GM23338 (cell line): ENCODE measurements at regions not wholly inside any gene's neighbourhood (a gene's known extent, or its start where the extent isn't known, plus 50 kb on each side); places are given as distances from the start of the nearest gene placed in this dataset.

ENCODE experiments used
- ATAC-seq: fragments of 200-7000 bp; cut with Tn5 transposase; 3 replicates; pipeline ENCODE4 v1.9.1; 2020
- DNase-seq: peaks from one replicate; pipeline ENCODE4 v3.0.0-alpha.2; 2015; ENCODE audit warnings: low spot score
- H2AFZ ChIP-seq: fragments of 200-600 bp; sonication (generic); 2 replicates; pipeline ENCODE4 v1.8.0; 2016; ENCODE audit warnings: antibody characterized with exemption, mild to moderate bottlenecking, moderate library complexity
- H3F3A ChIP-seq: fragments of 200-600 bp; sonication (generic); replicated peaks from 2 replicates; pipeline ENCODE4 v1.8.0; 2017; ENCODE audit warnings: antibody characterized with exemption, mixed run types, low read depth
- H3K27ac ChIP-seq: fragments of 200-600 bp; sonication (generic); 2 replicates; pipeline ENCODE4 v1.6.1; 2016; ENCODE audit warnings: low read depth
- H3K27me3 ChIP-seq: fragments of 200-600 bp; sonication (generic); 2 replicates; pipeline ENCODE4 v1.8.0; 2016; ENCODE audit warnings: mild to moderate bottlenecking, mixed run types, moderate library complexity; ENCODE audit not compliant: insufficient read depth
- H3K36me3 ChIP-seq: fragments of 200-600 bp; sonication (generic); 2 replicates; pipeline ENCODE4 v1.8.0; 2016; ENCODE audit warnings: mild to moderate bottlenecking; ENCODE audit not compliant: insufficient read depth
- H3K4me1 ChIP-seq: fragments of 200-600 bp; sonication (generic); 2 replicates; pipeline ENCODE4 v1.8.0; 2016; ENCODE audit warnings: mild to moderate bottlenecking, moderate library complexity; ENCODE audit not compliant: insufficient read depth
- H3K4me2 ChIP-seq: fragments of 200-600 bp; sonication (generic); 2 replicates; pipeline ENCODE4 v1.7.1; 2017; ENCODE audit warnings: mixed run types
- H3K4me3 ChIP-seq: fragments of 200-600 bp; sonication (generic); 2 replicates; pipeline ENCODE4 v1.6.1; 2016; ENCODE audit warnings: mixed run types
- H3K79me2 ChIP-seq: fragments of 200-600 bp; sonication (generic); replicated peaks from 2 replicates; pipeline ENCODE4 v1.8.0; 2017; ENCODE audit warnings: mild to moderate bottlenecking; ENCODE audit not compliant: insufficient read depth
- H3K9me2 ChIP-seq: fragments of 200-600 bp; sonication (generic); 2 replicates; pipeline ENCODE4 v1.8.0; 2017; ENCODE audit not compliant: insufficient read depth
- H4K20me1 ChIP-seq: fragments of 200-600 bp; sonication (generic); replicated peaks from 2 replicates; pipeline ENCODE4 v1.8.0; 2017; ENCODE audit warnings: mild to moderate bottlenecking; ENCODE audit not compliant: insufficient read depth
- H3K27ac Mint-ChIP-seq: 2 replicates; pipeline ENCODE4 v1.8.0; 2020; ENCODE audit warnings: inconsistent platforms, mild to moderate bottlenecking, moderate library complexity, mixed read lengths
- H3K27me3 Mint-ChIP-seq: 3 replicates; pipeline ENCODE4 v1.8.0; 2022; ENCODE audit warnings: low read depth, mild to moderate bottlenecking, moderate library complexity, mixed read lengths, inconsistent platforms; ENCODE audit not compliant: insufficient read depth, poor library complexity
- H3K36me3 Mint-ChIP-seq: 3 replicates; pipeline ENCODE4 v1.8.0; 2021; ENCODE audit warnings: low read depth, mild to moderate bottlenecking, inconsistent platforms, moderate library complexity, mixed read lengths
- H3K4me1 Mint-ChIP-seq: 3 replicates; pipeline ENCODE4 v1.8.0; 2020; ENCODE audit warnings: mild to moderate bottlenecking, inconsistent platforms, mixed read lengths
- H3K4me3 Mint-ChIP-seq: 3 replicates; pipeline ENCODE4 v1.8.0; 2021; ENCODE audit warnings: moderate library complexity, mild to moderate bottlenecking, inconsistent platforms, mixed read lengths
- H3K9me3 Mint-ChIP-seq: 3 replicates; pipeline ENCODE4 v1.8.0; 2020; ENCODE audit warnings: moderate library complexity, mild to moderate bottlenecking, inconsistent platforms, mixed read lengths
- CREB1 ChIP-seq: fragments of 250-450 bp; sonication (Bioruptor Pico); IDR thresholded peaks from 2 replicates; pipeline ENCODE4 v1.5.0; 2020; ENCODE audit warnings: low read depth, mild to moderate bottlenecking, moderate library complexity
- CTCF ChIP-seq, 2 experiments: fragments of 200-600 bp in 1 of 2; sonication (generic) in 1 of 2; conservative IDR thresholded peaks; 2 replicates each; pipeline versions ENCODE4 v1.5.1 to v1.6.1; 2016 to 2017; ENCODE audit warnings: antibody characterized with exemption in 2 of 2, low read depth in 2 of 2, mild to moderate bottlenecking in 2 of 2, moderate library complexity in 1 of 2
- EZH2 ChIP-seq: fragments of 200-600 bp; sonication (generic); IDR thresholded peaks from one replicate; pipeline ENCODE4 v1.8.0; 2017; ENCODE audit warnings: antibody characterized with exemption, mild to moderate bottlenecking, low read depth; ENCODE audit not compliant: unreplicated experiment
- EZH2phosphoT487 ChIP-seq: fragments of 200-600 bp; sonication (generic); IDR thresholded peaks from one replicate; pipeline ENCODE4 v1.8.1; 2018; ENCODE audit warnings: antibody characterized with exemption; ENCODE audit not compliant: unreplicated experiment
- NANOG ChIP-seq: IDR thresholded peaks from 2 replicates; pipeline ENCODE4 v1.6.1; 2016; ENCODE audit warnings: antibody characterized with exemption, borderline replicate concordance
- POLR2AphosphoS5 ChIP-seq: IDR thresholded peaks from 2 replicates; pipeline ENCODE4 v1.6.1; 2016; ENCODE audit warnings: antibody characterized with exemption, low read depth
- STAT1 ChIP-seq: IDR thresholded peaks from one replicate; pipeline ENCODE4 v1.6.1; 2016; ENCODE audit warnings: antibody characterized with exemption; ENCODE audit not compliant: unreplicated experiment
- ZNF331 ChIP-seq: fragments of 250-450 bp; sonication (Bioruptor Pico); IDR thresholded peaks from 2 replicates; pipeline ENCODE4 v1.5.0; 2020; ENCODE audit warnings: low read depth, mild to moderate bottlenecking, moderate library complexity
- ZNF462 ChIP-seq: fragments of 250-450 bp; sonication (Bioruptor Pico); IDR thresholded peaks from 2 replicates; pipeline ENCODE4 v1.5.0; 2020; ENCODE audit warnings: mild to moderate bottlenecking, moderate library complexity

GRCh38 chr19:28020619-28021258, 1192.2 kb downstream of the UQCRFS1 start:
- no peaks in the 10 kb centered on the region for H3K27me3 ChIP-seq
- Mint-ChIP-seq H3K27ac (no peak overlapping the region), H3K4me1 (peaks cover 28% of the 10 kb centered on the region), H3K36me3 (no peaks in the 10 kb centered on the region), H3K4me3 (no peak overlapping the region), H3K27me3 (peaks cover 2% of the 10 kb centered on the region), H3K9me3 (peaks cover 6% of the 10 kb centered on the region)
- H3K4me3 ChIP-seq: no peak overlapping the region
- H3F3A ChIP-seq: no peaks in the 10 kb centered on the region
- H3K36me3 ChIP-seq: no peaks in the 10 kb centered on the region
- DNase-seq (peak; percentile 22), ATAC-seq (peak; percentile 47)
- peaks cover 5% of the 10 kb centered on the region; the same call in 1 of the 2 replicates for H3K4me1 ChIP-seq
- TF ChIP-seq EZH2 (no peak), POLR2AphosphoS5 (no peak), NANOG (no peak)
- no peaks in the 10 kb centered on the region for H3K79me2 ChIP-seq
- no peak overlapping the region for H3K4me2 ChIP-seq
- H3K27ac ChIP-seq: no peak overlapping the region
- H3K9me2 ChIP-seq: peaks cover 8% of the 10 kb centered on the region; the same call in 1 of the 2 replicates
- peak overlapping the region; percentile 87 for H2AFZ ChIP-seq
- H4K20me1 ChIP-seq: no peaks in the 10 kb centered on the region

- H3K4me1 Mint-ChIP-seq: peaks cover 28% of the 10 kb centered on the region
- H3K9me3 Mint-ChIP-seq: peaks cover 10% of the 10 kb centered on the region
- Histone ChIP-seq H3K4me1 (peaks cover 5% of the 10 kb centered on the region; the same call in 1 of the 2 replicates), H3F3A (no peaks in the 10 kb centered on the region), H2AFZ (peak overlapping the region; percentile 87; the same call in 1 of the 2 replicates), H3K79me2 (no peaks in the 10 kb centered on the region), H3K4me3 (no peak overlapping the region), H3K9me2 (peaks cover 12% of the 10 kb centered on the region; the same call in 1 of the 2 replicates), H3K27ac (no peak overlapping the region), H4K20me1 (no peaks in the 10 kb centered on the region), H3K36me3 (no peaks in the 10 kb centered on the region), H3K27me3 (no peaks in the 10 kb centered on the region), H3K4me2 (no peak overlapping the region)
- DNase-seq (no peak), ATAC-seq (no peak)
- no peak overlapping the region for H3K4me3 Mint-ChIP-seq
- no peak overlapping the region for H3K27ac Mint-ChIP-seq
- TF ChIP-seq EZH2phosphoT487 (no peak), CREB1 (CRISPR knock-in tag) (no peak), CTCF (conservative IDR thresholded peaks at IDR 0.05; ENCODE audit: low read depth in 2 of 2) (no peak), ZNF331 (CRISPR knock-in tag) (no peak), ZNF462 (no peak), NANOG (no peak), STAT1 (no peak)
- H3K36me3 Mint-ChIP-seq: no peaks in the 10 kb centered on the region
- peaks cover 2% of the 10 kb centered on the region for H3K27me3 Mint-ChIP-seq
Measured at GRCh38 chr19:28019901-28020300, 1193.0 kb downstream of the UQCRFS1 start.
